WTC11 (cell line): ENCODE measurements at regions not wholly inside any gene's neighbourhood (a gene's known extent, or its start where the extent isn't known, plus 50 kb on each side); places are given as distances from the start of the nearest gene placed in this dataset.

ENCODE experiments used
- ATAC-seq: fragments of 200-7000 bp; cut with Tn5 transposase; 2 replicates; pipeline ENCODE4 v1.10.0; 2021; ENCODE audit warnings: mild to moderate bottlenecking, moderate library complexity
- CTCF ChIA-PET: fragments of 300-600 bp; sonication (Branson Sonifier 250); formaldehyde crosslinking; loops from one replicate; lab custom pipeline; 2021; ENCODE audit warnings: antibody characterized with exemption; lab: Charles Lee
- POLR2A ChIA-PET: fragments of 350-600 bp; sonication (Branson Sonifier 250); formaldehyde crosslinking; loops from one replicate; lab custom pipeline; 2021; ENCODE audit warnings: antibody characterized with exemption; lab: Charles Lee
- DNase-seq: peaks from one replicate; pipeline ENCODE4 v3.0.0; 2021; ENCODE audit warnings: low spot score
- H3K27ac Mint-ChIP-seq: 2 replicates; pipeline ENCODE4 v1.8.0; 2021; ENCODE audit warnings: mixed read lengths
- H3K27me3 Mint-ChIP-seq: 2 replicates; pipeline ENCODE4 v1.8.0; 2021; ENCODE audit warnings: low read depth, mild to moderate bottlenecking, moderate library complexity, mixed read lengths
- H3K36me3 Mint-ChIP-seq: 2 replicates; pipeline ENCODE4 v1.8.0; 2021; ENCODE audit warnings: mixed read lengths
- H3K4me1 Mint-ChIP-seq: 2 replicates; pipeline ENCODE4 v1.8.0; 2022; ENCODE audit warnings: mixed read lengths
- H3K4me3 Mint-ChIP-seq: 2 replicates; pipeline ENCODE4 v1.8.0; 2021; ENCODE audit warnings: mild to moderate bottlenecking, moderate library complexity, mixed read lengths
- H3K9me3 Mint-ChIP-seq: 2 replicates; pipeline ENCODE4 v1.8.0; 2021; ENCODE audit warnings: mixed read lengths
- ATF2 ChIP-seq: sonication (generic); formaldehyde crosslinking; IDR thresholded peaks from 2 replicates; pipeline ENCODE4 v1.8.1; 2022; ENCODE audit warnings: low read depth, missing genetic modification reagents, borderline replicate concordance
- CBFB ChIP-seq: sonication (generic); formaldehyde crosslinking; IDR thresholded peaks from 2 replicates; pipeline ENCODE4 v1.8.1; 2022; ENCODE audit warnings: mild to moderate bottlenecking, low read depth, missing genetic modification reagents
- CDX4 ChIP-seq: fragments of 250-450 bp; sonication (Bioruptor Pico); IDR thresholded peaks from 2 replicates; pipeline ENCODE4 v1.9.0; 2021; ENCODE audit warnings: moderate library complexity, mild to moderate bottlenecking, inconsistent platforms, borderline replicate concordance
- ELF4 ChIP-seq: sonication (generic); formaldehyde crosslinking; IDR thresholded peaks from 2 replicates; pipeline ENCODE4 v1.8.1; 2022; ENCODE audit warnings: low read depth, mild to moderate bottlenecking, moderate library complexity, missing genetic modification reagents
- FOXP1 ChIP-seq: sonication (generic); formaldehyde crosslinking; IDR thresholded peaks from 2 replicates; pipeline ENCODE4 v1.8.0; 2022; ENCODE audit warnings: missing genetic modification reagents, mild to moderate bottlenecking, moderate library complexity, borderline replicate concordance
- IRF2 ChIP-seq: sonication (generic); formaldehyde crosslinking; IDR thresholded peaks from 2 replicates; pipeline ENCODE4 v1.8.0; 2022; ENCODE audit warnings: low read depth, missing genetic modification reagents, borderline replicate concordance
- JUN ChIP-seq: sonication (generic); formaldehyde crosslinking; IDR thresholded peaks from 2 replicates; pipeline ENCODE4 v1.8.0; 2023; ENCODE audit warnings: mild to moderate bottlenecking, missing genetic modification reagents
- MAX ChIP-seq: sonication (generic); formaldehyde crosslinking; IDR thresholded peaks from 2 replicates; pipeline ENCODE4 v1.8.0; 2022; ENCODE audit warnings: mild to moderate bottlenecking, missing genetic modification reagents
- MXD4 ChIP-seq: fragments of 250-450 bp; sonication (Bioruptor Pico); IDR thresholded peaks from 2 replicates; pipeline ENCODE4 v1.8.0; 2021; ENCODE audit warnings: mild to moderate bottlenecking, moderate library complexity, borderline replicate concordance
- NFATC4 ChIP-seq: fragments of 250-450 bp; sonication (Bioruptor Pico); IDR thresholded peaks from 2 replicates; pipeline ENCODE4 v1.9.0; 2021; ENCODE audit warnings: mild to moderate bottlenecking
- OVOL2 ChIP-seq: fragments of 250-450 bp; sonication (Bioruptor Pico); IDR thresholded peaks from 2 replicates; pipeline ENCODE4 v1.9.0; 2021; ENCODE audit warnings: mild to moderate bottlenecking, borderline replicate concordance
- PRDM15 ChIP-seq: sonication (generic); formaldehyde crosslinking; IDR thresholded peaks from 2 replicates; pipeline ENCODE4 v1.8.0; 2022; ENCODE audit warnings: missing genetic modification reagents
- RELA ChIP-seq: sonication (generic); formaldehyde crosslinking; IDR thresholded peaks from 2 replicates; pipeline ENCODE4 v1.8.1; 2022; ENCODE audit warnings: missing genetic modification reagents, mild to moderate bottlenecking, borderline replicate concordance
- RORB ChIP-seq: fragments of 250-450 bp; sonication (Bioruptor Pico); IDR thresholded peaks from 2 replicates; pipeline ENCODE4 v1.9.0; 2021; ENCODE audit warnings: mild to moderate bottlenecking
- SMAD4 ChIP-seq: sonication (generic); formaldehyde crosslinking; IDR thresholded peaks from 2 replicates; pipeline ENCODE4 v1.8.0; 2022; ENCODE audit warnings: mild to moderate bottlenecking, missing genetic modification reagents
- STAT6 ChIP-seq: sonication (generic); formaldehyde crosslinking; conservative IDR thresholded peaks from 2 replicates; pipeline ENCODE4 v1.8.1; 2023; ENCODE audit warnings: mild to moderate bottlenecking, low read depth, missing genetic modification reagents, moderate library complexity
- TEAD4 ChIP-seq: sonication (generic); formaldehyde crosslinking; IDR thresholded peaks from 2 replicates; pipeline ENCODE4 v1.8.0; 2022; ENCODE audit warnings: mild to moderate bottlenecking, missing genetic modification reagents
- USF2 ChIP-seq: sonication (generic); formaldehyde crosslinking; IDR thresholded peaks from 2 replicates; pipeline ENCODE4 v1.8.1; 2023; ENCODE audit warnings: mild to moderate bottlenecking, missing genetic modification reagents, moderate library complexity
- ZBTB21 ChIP-seq: sonication (generic); formaldehyde crosslinking; IDR thresholded peaks from 2 replicates; pipeline ENCODE4 v1.8.1; 2023; ENCODE audit warnings: mild to moderate bottlenecking, missing genetic modification reagents, borderline replicate concordance
- ZBTB43 ChIP-seq: sonication (generic); formaldehyde crosslinking; IDR thresholded peaks from 2 replicates; pipeline ENCODE4 v1.8.1; 2023; ENCODE audit warnings: mild to moderate bottlenecking, missing genetic modification reagents
- ZNF121 ChIP-seq: sonication (generic); formaldehyde crosslinking; IDR thresholded peaks from 2 replicates; pipeline ENCODE4 v1.8.0; 2023; ENCODE audit warnings: missing genetic modification reagents
- ZNF219 ChIP-seq: sonication (generic); formaldehyde crosslinking; IDR thresholded peaks from 2 replicates; pipeline ENCODE4 v1.8.0; 2023; ENCODE audit warnings: missing genetic modification reagents, mild to moderate bottlenecking, borderline replicate concordance
- ZNF512 ChIP-seq: sonication (generic); formaldehyde crosslinking; IDR thresholded peaks from 2 replicates; pipeline ENCODE4 v1.8.1; 2022; ENCODE audit warnings: missing genetic modification reagents, borderline replicate concordance
- ZNF671 ChIP-seq: fragments of 250-450 bp; sonication (Bioruptor Pico); IDR thresholded peaks from 2 replicates; pipeline ENCODE4 v1.8.0; 2021; ENCODE audit warnings: mild to moderate bottlenecking

GRCh38 chr1:195956845-195957244 is 651.4 kb downstream of the KCNT2 start:
- Mint-ChIP-seq H3K27ac (no peak overlapping the region), H3K9me3 (peaks cover 4% of the 10 kb centered on the region; the same call in 1 of the 2 replicates), H3K4me3 (no peak overlapping the region), H3K36me3 (no peaks in the 10 kb centered on the region), H3K4me1 (peaks cover 15% of the 10 kb centered on the region), H3K27me3 (no peaks in the 10 kb centered on the region)
- DNase-seq, result no peak
- POLR2A ChIA-PET, result no interaction called here
- ATAC-seq, result no peak
- CTCF ChIA-PET, result no interaction called here
- TF ChIP-seq ZNF121 (CRISPR knock-in tag), result no peak
- TF ChIP-seq USF2 (CRISPR knock-in tag), result no peak
- TF ChIP-seq CDX4, result no peak
- TF ChIP-seq OVOL2 (CRISPR knock-in tag), result no peak
- no peak for TF ChIP-seq NFATC4
- TF ChIP-seq ZBTB21 (CRISPR knock-in tag), result no peak
- no peak for TF ChIP-seq IRF2 (CRISPR knock-in tag)
- no peak for TF ChIP-seq ZNF219 (CRISPR knock-in tag)
- TF ChIP-seq MAX (CRISPR knock-in tag), result no peak
- TF ChIP-seq ZNF512 (CRISPR knock-in tag), result no peak
- TF ChIP-seq FOXP1 (CRISPR knock-in tag), result no peak
- TF ChIP-seq MXD4, result no peak
- TF ChIP-seq RELA, result no peak
- TF ChIP-seq ZBTB43 (CRISPR knock-in tag), result no peak
- no peak for TF ChIP-seq RORB (CRISPR knock-in tag)
- TF ChIP-seq STAT6 (CRISPR knock-in tag), result no peak
- no peak for TF ChIP-seq SMAD4 (CRISPR knock-in tag)

- TF ChIP-seq JUN (CRISPR knock-in tag) (no peak), MXD4 (no peak), CBFB (CRISPR knock-in tag) (no peak), TEAD4 (CRISPR knock-in tag) (no peak), ZNF671 (CRISPR knock-in tag) (no peak), ATF2 (CRISPR knock-in tag) (no peak), PRDM15 (CRISPR knock-in tag) (no peak), ELF4 (CRISPR knock-in tag) (no peak), CDX4 (no peak)
- ChIA-PET CTCF (no interaction called here), POLR2A (no interaction called here)
- no peak for DNase-seq
- Mint-ChIP-seq H3K36me3 (no peaks in the 10 kb centered on the region), H3K27ac (no peak overlapping the region), H3K9me3 (peaks cover 4% of the 10 kb centered on the region; the same call in 1 of the 2 replicates), H3K27me3 (no peaks in the 10 kb centered on the region), H3K4me1 (peaks cover 9% of the 10 kb centered on the region), H3K4me3 (no peak overlapping the region)
- no peak for ATAC-seq
Measured at GRCh38 chr1:195954848-195955247, 653.4 kb downstream of the KCNT2 start.
